ENCODE measurements at regions not wholly inside any gene's neighbourhood (a gene's known extent, or its start where the extent isn't known, plus 50 kb on each side); places are given as distances from the start of the nearest gene placed in this dataset.

DNA sequence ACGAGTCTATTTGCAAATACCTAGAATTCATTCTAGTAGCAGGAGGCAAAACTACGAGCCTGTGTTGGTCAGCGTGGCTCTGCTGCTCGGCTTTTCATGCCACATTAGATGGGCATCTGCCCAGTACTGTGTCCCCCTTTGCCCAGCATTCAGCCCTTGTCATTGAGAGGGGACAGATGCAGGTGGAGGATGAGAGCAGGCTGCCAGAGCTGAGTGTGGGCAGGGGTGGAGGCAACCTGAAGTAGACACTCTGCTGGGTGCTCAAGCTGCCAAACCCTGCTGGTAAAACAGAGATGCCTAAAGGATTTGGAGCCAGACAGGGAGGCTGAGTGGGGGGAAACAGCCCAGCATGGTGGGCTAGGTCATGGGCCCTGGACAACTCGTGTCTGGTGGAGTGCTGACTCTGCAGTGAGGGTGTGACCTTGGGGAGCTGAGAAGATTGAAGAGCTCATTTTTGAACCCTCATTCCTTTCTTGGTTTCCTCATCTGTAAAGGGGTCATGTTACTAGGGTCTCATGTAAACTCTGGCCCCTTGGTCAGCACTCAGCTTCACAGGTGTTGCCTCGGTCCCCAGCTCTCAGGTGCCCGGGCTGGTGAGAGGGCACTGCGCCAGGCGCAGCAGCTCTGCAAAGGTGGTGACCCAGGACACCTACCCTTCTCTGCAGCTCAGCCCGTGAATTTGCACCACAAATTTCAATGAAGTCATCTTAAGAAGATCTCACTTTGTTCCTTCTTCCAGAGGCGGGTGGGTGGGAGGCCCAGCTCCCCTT, 64.2 kb upstream of the BHLHE23 start:
- no peak for DNase-seq (ENCODE audit: low read depth in 3 of 3)

DNA sequence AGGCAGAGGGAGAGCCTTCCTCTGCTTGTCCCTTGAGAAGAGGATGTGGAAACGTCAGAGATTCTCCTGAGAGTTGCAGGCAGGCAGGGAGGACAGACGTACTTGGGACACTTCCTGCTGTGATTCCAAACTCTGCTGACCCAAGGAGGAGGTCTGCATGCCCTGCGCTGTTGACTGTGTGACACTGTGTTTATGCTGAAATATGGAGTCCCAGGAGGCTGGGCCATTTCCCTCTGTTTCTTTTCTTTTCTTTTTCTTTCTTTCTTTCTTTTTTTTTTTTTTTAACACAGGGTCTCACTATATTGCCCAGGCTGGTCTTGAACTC, 63.5 kb upstream of the BHLHE23 start:
- DNase-seq (ENCODE audit: low read depth in 3 of 3) = no peak

DNA sequence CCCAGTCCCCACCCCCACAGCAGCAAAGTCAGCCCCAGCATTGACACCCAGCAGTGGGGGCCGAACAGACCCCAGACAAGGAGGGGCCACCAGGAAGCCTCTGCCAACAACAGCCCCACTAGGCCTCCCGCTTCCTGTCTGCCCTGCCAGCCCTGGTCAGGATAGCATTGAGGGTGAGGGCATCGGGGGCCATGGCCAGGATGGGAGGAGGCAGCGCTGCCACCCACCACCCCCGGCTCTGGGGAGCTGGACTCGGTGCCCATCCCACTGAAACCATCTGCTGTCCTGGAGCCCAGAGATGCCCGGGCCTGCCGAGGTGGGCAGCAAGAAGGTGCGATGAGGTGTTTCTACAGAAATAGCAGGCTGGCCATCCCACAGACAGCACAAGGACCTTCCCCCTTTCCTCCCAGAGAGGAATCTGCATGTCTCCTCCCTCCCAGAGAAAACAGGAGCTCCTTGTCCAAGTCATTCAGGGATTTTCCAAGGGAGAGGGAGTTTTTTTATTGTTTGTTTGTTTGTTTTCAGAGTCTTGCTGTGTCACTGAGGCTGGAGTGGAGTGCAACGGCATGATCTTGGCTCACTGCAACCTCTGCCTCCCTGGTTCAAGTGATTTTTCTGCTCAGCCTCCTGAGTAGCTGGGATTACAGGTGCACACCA, 62.1 kb upstream of the BHLHE23 start:
- DNase-seq (ENCODE audit: low read depth in 3 of 3) = no peak

DNA sequence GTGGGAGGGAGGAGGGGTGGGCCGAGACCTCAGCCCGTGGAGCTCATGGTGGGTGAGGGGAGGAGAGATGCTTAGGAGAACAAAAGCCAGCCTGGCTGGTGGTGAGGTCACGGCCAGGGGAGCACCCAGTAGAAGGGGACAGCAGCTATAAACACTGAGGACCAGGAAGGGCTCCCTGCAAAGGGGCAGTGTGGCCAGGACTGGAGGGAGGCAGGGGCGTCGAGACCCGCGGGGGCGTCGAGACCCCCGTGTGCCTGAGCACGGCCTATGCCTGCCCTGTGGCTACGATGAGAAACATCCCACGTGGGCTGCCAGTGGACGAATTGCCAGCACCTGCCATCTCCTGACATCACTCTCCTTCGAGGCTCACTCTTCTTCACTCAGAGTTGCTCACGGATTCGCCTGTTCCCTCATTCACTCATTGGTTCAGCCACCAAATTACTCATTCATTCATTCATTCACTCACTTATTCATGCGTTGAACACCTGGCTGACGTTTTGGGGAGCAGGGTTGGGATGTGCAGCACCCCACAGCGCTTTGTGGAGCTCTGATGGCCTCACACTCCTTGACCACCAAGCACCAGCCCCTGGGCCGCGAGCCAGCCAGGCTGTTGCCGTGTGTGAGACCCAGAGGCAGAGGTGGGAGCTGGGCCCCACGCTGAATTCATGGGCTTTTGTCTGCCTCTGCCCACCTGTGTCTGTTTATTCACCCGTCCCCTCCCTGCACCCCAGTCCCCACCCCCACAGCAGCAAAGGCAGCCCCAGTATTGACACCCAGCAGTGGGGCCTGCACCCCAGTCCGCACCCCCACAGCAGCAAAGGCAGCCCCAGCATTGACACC, 61.2 kb upstream of the BHLHE23 start:
- no peak for DNase-seq (ENCODE audit: low read depth in 3 of 3)

DNA sequence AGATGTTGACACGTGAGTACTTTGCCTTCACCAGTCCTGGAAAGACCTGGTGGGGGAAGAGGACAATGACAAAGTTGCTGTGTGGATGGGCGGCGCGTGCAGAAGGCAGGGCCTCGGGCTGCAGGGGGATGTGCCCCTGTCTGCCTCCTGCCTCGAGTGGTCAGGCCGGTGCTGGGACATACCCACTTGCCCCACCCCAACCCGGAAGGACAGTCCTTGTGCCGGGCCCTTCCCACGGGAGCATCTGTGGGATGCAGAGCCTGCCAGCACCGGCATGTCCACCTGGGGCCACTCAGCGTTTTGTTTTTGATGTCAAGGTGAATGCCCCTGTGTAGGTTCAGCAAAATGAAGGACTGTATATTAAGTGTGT, 60.5 kb upstream of the BHLHE23 start:
- no peak for DNase-seq (ENCODE audit: low read depth in 3 of 3)

DNA sequence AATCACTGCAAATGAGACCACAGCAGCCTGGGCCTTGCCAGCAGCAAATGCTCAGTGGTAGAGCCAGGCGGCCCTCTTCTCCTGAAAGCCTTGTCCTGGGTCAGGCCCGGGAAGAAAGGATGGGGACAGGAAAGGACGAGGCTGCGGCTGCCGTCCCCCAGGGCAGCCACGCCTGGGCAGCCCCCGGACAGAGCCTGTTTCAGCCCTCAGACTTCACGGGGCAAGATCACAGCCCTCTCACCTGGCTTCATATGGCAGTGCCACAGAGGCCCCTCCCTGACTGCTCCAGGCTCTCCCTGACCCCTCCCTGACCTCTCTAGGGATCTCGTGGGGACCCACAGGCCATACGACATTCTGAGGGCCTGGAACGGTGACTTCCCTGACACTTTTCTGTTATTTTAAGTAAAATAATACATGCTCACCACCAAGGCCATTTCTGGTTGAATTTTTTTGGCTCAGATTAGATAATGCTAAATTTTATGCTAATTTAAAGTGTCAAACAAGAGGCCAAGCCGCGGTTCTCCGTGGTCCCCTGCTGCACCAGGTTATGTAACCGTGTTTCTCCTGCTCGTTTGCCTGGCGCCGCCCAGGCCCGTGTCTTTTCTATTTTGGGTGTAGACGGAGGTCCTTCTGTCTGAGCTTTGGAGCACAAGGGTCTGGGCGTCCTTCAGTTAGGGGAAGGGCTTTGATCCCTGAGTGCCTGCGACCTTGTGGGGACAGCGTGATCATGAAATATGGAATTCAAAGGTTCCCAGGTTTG, 59.9 kb upstream of the BHLHE23 start:
- no peak for DNase-seq (ENCODE audit: low read depth in 3 of 3)

DNA sequence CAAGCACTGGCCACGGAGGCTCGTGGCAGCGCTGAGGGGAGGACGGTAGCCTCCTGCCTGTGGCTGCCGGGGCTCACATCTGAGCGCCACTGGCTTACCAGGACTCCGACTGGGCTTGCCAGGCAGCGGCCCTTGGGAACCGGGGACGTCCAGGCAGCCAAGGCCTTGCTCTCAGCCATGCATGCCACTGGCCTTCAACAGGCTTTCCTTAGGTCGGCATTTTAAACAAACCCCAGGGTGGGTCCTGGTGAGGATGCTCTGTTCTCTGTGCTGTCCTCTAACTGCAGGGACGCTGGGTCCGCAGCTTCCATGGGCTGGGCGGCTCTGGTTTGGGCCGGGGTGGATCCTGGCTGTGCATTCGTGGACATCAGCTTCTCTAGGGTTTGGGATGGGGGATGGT, 59.1 kb upstream of the BHLHE23 start:
- DNase-seq (ENCODE audit: low read depth in 3 of 3) = no peak

DNA sequence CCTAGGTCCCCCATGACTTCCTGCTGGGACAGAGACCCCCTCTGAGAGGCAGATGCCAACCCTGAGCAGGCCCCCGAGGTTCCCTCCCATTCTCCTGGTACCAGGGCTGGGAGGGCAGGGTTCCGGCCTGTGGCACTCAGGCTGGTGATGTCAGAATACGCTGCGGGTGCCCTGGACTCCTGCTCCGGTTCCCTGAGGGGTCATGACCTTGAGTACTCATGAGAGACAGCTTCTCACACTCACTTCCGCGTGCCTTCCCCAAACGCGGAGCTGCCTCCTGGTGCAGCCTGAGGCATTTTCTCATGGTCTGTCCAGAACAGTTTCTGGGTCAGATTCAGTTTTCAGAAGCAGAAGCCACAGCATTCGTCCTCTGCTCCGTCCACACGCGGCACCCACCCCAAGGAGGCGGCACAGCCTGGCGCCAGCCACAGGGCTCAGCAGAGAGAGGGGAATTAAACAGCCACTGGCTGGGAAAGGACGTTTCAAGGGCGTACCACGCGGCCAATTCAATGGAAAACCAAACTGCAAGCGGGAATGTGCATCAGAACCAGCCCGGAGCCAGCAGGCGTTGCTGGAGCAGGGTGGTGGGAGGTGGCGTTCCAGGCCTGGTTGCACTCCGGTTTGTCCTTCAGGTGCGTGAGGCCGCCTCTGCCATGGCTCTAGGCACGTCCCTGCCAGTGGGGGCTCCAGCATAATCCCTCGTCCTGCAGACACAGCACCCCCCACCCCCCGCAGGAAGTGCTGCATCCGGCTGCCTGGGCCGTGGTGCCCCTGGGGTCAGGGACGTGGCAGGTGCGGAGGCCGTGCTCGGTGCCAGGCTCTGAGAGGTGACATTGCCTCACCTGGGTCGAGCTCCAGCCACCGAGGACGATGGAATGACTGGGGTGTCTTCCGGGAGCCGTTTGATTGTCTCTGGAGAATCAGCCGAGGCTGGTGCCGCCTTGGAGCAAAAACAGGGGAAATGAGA, 58.3 kb upstream of the BHLHE23 start:
- DNase-seq (ENCODE audit: low read depth in 3 of 3) = no peak

DNA sequence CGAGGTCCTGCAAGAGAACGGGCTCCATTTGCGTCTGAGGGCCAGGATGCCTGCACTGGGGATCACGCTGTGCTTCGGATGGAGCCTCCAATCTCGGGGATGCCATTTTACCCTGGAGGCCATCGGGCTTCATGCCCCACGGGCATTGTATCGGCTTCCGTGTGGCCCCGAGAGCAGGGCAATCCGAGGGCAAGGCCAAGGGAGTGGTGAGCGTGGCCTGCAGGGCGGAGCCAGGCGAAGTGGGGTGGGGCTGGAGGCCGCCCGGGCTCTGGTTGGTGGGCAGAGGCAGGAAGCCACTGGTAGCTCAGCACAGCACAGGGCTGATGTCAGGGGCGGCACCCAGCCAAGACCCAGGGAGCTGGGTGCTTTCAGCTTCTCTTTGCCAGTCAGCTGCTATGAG, 57.5 kb upstream of the BHLHE23 start:
- no peak for DNase-seq (ENCODE audit: low read depth in 3 of 3)

DNA sequence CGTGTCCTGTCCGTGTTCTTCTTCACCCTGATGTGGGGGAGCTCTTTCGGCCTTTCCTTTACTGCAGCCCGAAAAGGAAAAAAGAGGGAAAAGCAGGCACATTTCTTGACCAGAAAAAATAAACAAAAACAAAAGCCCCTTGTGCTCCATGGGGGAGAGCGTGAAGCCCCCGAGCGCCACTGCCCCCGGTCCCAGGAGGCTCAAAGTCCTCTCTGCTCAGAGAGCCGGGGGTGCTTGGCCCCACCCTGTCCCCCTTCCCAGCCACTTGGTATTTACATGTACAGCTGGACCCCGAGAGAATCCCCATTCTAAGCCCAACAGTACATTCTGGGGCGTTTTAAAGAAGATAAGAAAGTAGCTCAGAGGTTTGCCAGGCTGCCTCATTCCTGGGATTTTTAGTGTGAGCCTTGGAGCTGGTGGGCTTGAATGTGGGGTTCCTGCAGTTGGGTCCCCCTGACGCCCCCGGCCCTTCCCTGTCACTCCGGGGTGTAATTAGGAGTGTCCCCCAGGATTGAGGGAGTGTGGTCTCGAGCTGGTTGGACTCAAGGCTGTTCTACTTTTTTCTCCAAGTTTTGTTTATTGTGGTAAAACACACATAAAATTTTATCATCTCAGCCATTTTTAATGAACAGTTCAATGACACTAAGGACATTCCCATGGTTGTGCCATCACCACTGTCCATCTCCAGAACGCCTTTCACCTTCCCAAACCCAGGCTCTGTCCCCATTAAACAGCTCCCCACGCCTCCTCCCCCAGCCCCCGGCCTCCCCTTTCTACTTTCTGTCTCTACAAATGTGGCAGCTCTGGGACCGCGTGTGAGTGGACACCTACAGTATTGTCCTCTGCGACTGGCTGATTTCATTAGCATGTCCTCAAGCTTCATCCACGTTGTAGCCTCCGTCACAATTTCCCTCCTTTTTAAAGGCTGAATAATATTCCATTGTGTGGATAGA, 55.7 kb upstream of the BHLHE23 start:
- DNase-seq (ENCODE audit: low read depth in 3 of 3) = no peak

DNA sequence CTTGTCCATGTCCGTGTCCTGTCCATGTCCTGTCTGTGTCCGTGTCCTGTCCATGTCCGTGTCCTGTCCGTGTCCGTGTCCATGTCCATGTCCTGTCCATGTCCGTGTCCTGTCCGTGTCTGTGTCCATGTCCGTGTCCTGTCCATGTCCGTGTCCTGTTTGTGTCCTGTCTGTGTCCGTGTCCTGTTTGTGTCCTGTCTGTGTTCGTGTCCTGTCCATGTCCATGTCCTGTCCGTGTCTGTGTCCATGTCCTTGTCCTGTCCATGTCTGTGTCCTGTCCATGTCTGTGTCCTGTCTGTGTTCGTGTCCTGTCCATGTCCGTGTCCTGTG, 55.0 kb upstream of the BHLHE23 start:
- no peak for DNase-seq (ENCODE audit: low read depth in 3 of 3)

DNA sequence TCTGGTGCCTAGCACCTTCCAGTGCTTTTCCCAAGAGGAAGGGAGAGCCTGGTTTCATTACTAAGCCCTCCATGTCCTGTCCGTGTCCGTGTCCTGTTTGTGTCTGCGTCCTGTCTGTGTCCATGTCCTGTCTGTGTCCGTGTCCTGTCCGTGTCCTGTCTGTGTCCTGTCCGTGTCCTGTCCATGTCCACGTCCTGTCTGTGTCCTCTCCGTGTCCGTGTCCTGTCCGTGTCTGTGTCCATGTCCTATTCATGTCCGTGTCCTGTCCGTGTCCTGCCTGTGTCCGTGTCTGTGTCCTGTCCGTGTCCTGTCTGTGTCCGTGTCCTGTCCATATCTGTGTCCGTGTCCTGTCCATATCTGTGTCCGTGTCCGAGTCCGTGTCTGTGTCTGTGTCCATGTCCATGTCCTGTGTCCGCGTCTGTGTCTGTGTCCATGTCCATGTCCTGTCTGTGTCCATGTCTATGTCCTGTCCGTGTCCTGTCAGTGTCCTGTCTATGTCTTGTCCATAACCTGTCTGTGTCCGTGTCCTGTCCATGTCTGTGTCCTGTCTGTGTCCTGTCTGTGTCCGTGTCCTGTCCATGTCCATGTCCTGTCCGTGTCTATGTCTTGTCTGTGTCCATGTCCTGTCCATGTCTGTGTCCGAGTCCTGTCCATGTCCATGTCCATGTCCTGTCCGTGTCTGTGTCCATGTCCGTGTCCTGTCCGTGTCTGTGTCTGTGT, 54.4 kb upstream of the BHLHE23 start:
- DNase-seq (ENCODE audit: low read depth in 3 of 3) = no peak

DNA sequence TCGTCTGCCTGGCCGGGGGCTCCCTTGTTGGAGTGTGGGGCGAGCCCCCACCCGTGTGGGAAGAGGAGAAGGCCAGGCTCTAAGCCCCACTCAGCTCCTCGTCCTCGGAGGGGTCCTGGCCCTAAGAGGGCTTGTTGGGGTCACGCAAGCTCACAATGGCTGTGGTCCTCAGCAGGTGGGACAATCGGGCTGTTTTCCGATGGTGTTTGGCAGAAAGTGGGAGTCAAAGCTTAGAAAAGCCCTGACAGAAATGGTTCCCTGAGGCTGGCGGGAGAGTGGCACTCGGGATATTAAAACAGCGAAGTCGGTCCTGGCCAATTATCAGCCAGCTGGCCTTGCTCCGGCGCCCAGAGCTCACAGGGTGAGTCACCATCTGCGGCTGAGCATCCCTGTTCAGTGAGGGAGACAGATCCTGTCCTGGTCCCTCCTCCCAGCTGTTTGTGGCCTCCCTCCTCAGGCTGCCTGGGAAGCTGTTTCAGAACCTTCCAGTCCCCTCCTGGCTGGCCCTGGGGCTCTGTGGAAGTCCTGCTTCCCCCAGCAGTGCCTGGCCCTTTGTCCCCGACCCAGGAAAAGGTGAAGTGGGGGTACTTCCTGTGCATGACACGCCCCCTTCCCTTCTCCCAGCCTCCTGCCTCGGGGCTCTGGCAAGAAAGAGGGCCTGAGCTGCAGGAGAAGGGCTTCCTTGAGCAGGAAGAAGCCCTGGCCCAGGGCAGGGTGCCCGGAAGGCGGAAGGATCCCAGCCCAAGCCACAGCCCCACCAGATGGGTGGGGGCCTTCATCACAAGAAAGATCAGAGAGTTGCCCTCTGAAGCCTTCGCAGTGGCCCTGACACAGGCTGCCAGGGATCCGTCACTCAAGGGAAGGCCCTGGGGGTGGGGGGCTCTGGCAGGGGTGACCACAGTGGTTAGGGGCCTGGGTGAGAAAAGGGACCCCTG, 53.6 kb upstream of the BHLHE23 start:
- DNase-seq (ENCODE audit: low read depth in 3 of 3) = no peak

DNA sequence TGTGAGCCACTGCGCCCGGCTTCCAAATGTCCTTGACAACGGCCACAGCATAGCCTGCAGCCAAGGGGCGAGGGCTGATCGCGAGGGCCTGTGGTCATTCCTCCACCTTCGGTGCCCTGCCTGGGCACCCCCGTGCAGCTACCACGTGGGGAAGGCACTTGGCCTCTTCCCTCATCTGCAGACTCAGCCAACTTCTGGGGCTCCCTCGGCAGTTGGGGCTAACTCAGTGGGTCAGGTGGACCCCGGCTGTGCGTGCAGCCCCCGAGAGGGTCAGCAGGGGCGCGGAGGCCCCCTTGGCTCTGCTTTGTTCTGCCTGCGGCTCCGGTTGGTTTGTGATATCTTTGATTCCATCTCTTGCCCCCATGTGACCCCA, 52.9 kb upstream of the BHLHE23 start:
- no peak for DNase-seq (ENCODE audit: low read depth in 3 of 3)

DNA sequence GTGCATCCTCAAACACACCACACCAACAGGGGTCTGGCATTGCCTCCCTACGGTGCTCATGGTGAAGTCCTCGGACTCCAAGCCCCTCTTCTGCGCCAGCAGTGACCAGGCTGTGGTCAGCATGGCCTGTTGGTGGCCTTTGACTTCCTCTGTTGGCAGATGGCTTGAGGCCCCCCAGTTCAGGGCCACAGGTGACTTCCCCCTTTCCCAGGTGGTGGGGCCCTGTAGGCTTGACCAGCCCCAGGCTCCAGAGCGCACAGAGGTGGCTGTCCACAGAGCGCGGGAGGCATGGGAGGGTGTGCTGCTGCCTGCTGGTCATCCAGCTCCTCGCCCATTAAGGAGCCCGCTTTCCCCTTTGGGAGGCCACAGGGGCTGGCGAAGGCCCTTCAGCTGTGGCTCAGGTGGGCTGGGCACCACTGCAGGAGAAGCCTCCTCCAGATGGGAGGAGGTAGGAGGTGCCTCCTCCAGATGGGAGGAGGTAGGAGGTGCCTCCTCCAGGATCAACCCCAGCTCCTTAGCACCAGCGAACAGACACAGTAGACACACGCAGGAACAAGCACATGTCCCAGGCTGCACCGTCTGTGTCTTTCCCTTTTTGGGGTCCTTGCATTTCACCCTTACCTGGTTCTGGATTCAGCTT, 52.1 kb upstream of the BHLHE23 start:
- no peak for DNase-seq (ENCODE audit: low read depth in 3 of 3)

DNA sequence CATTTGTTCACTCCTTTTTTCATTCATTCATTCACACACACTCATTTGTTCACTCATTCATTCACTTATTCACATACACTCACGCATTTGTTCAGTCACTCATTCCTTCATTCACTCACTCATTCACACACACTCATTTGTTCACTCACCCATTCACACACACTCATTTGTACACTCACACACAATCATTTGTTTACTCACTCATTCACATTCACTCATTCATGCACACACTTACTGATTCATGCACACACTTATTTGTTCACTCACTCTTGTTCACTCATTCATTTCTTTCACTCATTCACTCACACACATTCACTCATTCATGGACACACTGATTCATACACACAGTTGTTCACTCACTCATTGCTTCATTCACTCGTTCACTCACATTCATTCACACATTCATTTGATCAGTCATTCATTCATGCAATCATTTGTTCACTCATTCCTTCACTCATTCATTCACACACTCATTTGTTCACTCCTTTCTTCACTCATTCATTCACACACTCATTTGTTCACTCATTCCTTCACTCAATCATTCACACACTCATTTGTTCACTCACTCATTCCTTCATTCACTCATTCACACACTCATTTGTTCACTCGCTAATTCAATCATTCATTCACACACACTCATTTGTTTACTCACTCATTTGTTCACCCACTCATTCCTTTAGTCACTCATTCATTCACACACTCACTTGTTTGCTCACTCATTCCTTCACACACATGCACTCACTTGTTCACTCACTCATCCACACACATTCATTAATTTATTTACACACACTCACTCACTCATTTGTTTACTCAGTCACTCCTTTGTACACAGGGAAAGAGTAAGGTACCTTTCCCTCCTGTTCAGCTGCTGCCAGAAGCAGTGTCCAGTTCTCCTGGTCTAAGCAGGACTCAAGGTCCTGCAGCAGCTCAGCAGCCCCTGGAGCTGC, 50.7 kb upstream of the BHLHE23 start:
- no peak for DNase-seq (ENCODE audit: low read depth in 3 of 3)

Measured in stimulated activated CD4-positive, alpha-beta T cell treated with anti-CD3 and anti-CD28 coated beads, TNF-alpha, amount 100 ng/mL, for 24 hours (primary cell).